ENCODE measurements at regions not wholly inside any gene's neighbourhood (a gene's known extent, or its start where the extent isn't known, plus 50 kb on each side); places are given as distances from the start of the nearest gene placed in this dataset.

DNA sequence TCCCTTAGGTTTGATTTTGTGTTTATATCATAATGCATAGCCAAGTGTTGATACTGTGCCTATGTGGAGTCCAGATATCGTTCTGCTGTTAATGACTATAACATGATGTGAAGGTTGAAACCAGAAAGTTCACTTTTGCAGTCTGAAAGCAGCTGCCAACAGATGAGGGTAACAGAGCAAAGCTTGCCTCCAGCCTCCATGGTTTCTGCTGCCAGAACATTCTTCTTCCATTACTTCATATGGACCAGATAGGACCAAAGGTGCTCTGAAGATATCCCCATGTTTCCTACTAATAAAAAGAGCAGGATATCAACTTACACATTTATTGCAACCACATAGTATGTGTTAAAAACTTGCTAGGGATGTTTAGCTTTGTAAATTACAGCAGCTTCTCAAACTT lies 394.1 kb downstream of the SPRY1 start:
- TF ChIP-seq ZNF274 (IDR thresholded peaks at IDR 0.05; ENCODE audit: low read depth, low read length) (no peak), YY1 (IDR thresholded peaks at IDR 0.05; ENCODE audit: insufficient read depth, insufficient read length) (no peak)

Data from NT2/D1 (cell line).